IMR-90 (cell line): ENCODE measurements at regions not wholly inside any gene's neighbourhood (a gene's known extent, or its start where the extent isn't known, plus 50 kb on each side); places are given as distances from the start of the nearest gene placed in this dataset.

ENCODE experiments used
- ATAC-seq: fragments of 200-7000 bp; cut with Tn5 transposase; 2 replicates; pipeline ENCODE4 v1.9.1; 2020; ENCODE audit warnings: low read depth, mild to moderate bottlenecking, moderate library complexity
- BruUV-seq: library from RNA; stranded (reverse); fragments of 400-500 nt; replicated peaks from 2 replicates; lab custom pipeline; 2021; lab: Mats Ljungman, UMichigan
- CTCF ChIA-PET: fragments of 300-600 bp; formaldehyde crosslinking; extraction: SDS; loops from one replicate; lab custom pipeline; 2021; ENCODE audit warnings: antibody characterized with exemption; lab: Yijun Ruan, JAX
- POLR2A ChIA-PET: fragments of 300-600 bp; sonication (Branson Sonifier 250); formaldehyde crosslinking; loops from one replicate; lab custom pipeline; 2022; ENCODE audit warnings: antibody characterized with exemption; ENCODE audit not compliant: unreplicated experiment; lab: Charles Lee
- DNase-seq: peaks from one replicate; pipeline ENCODE4 v3.0.0; 2013
- H2AFZ ChIP-seq: replicated peaks from 2 replicates; pipeline ENCODE3; 2013; ENCODE audit warnings: low read length, mild to moderate bottlenecking; ENCODE audit not compliant: poor library complexity
- H2AK5ac ChIP-seq: 2 replicates; pipeline ENCODE4 v1.6.1; 2013; ENCODE audit warnings: low read depth, low read length, inconsistent platforms
- H2AK9ac ChIP-seq: replicated peaks from 2 replicates; pipeline ENCODE3; 2013; ENCODE audit warnings: mild to moderate bottlenecking, low read depth, low read length, moderate library complexity; ENCODE audit not compliant: poor library complexity
- H2BK120ac ChIP-seq: 2 replicates; pipeline ENCODE4 v1.6.1; 2013; ENCODE audit warnings: low read depth, low read length, inconsistent platforms
- H2BK15ac ChIP-seq: 3 replicates; pipeline ENCODE4 v1.6.1; 2013; ENCODE audit warnings: low read depth, low read length, inconsistent platforms
- H2BK20ac ChIP-seq: 2 replicates; pipeline ENCODE4 v1.6.1; 2013; ENCODE audit warnings: low read depth, mild to moderate bottlenecking, inconsistent platforms, low read length, moderate library complexity
- H2BK5ac ChIP-seq: 2 replicates; pipeline ENCODE4 v1.6.1; 2013; ENCODE audit warnings: mild to moderate bottlenecking, low read depth, low read length, inconsistent platforms; ENCODE audit not compliant: poor library complexity, severe bottlenecking
- H3K14ac ChIP-seq: replicated peaks from 2 replicates; pipeline ENCODE4 v1.6.1; 2013; ENCODE audit warnings: low read depth, low read length, inconsistent platforms
- H3K18ac ChIP-seq: 2 replicates; pipeline ENCODE4 v1.6.1; 2013; ENCODE audit warnings: low read depth, low read length, control low read depth
- H3K23ac ChIP-seq: 2 replicates; pipeline ENCODE4 v1.6.1; 2013; ENCODE audit warnings: low read depth, low read length, inconsistent platforms
- H3K27ac ChIP-seq: 2 replicates; pipeline ENCODE4 v1.5.1; 2013; ENCODE audit warnings: mild to moderate bottlenecking, control low read depth, low read length; ENCODE audit not compliant: insufficient read depth
- H3K27me3 ChIP-seq: 2 replicates; pipeline ENCODE4 v1.6.1; 2013; ENCODE audit warnings: low read length; ENCODE audit not compliant: control insufficient read depth, insufficient read depth
- H3K36me3 ChIP-seq: 2 replicates; pipeline ENCODE4 v1.6.1; 2013; ENCODE audit warnings: low read length, mixed read lengths; ENCODE audit not compliant: control insufficient read depth, insufficient read depth
- H3K4ac ChIP-seq: 2 replicates; pipeline ENCODE4 v1.6.1; 2013; ENCODE audit warnings: low read depth, low read length, inconsistent platforms
- H3K4me1 ChIP-seq: 2 replicates; pipeline ENCODE4 v1.6.1; 2013; ENCODE audit warnings: low read length, mixed read lengths; ENCODE audit not compliant: control insufficient read depth, insufficient read depth
- H3K4me2 ChIP-seq: 2 replicates; pipeline ENCODE4 v1.6.1; 2013; ENCODE audit warnings: low read depth, mild to moderate bottlenecking, control low read depth, low read length, moderate library complexity
- H3K4me3 ChIP-seq: 2 replicates; pipeline ENCODE4 v1.5.1; 2013; ENCODE audit warnings: low read depth, mild to moderate bottlenecking, control low read depth, low read length, moderate library complexity; ENCODE audit not compliant: insufficient read depth
- H3K56ac ChIP-seq: 2 replicates; pipeline ENCODE4 v1.6.1; 2013; ENCODE audit warnings: low read length, inconsistent platforms; ENCODE audit not compliant: insufficient read depth; ENCODE audit errors: extremely low read depth
- H3K79me1 ChIP-seq, 2 experiments: 2 replicates each; pipeline ENCODE4 v1.6.1; 2013; ENCODE audit warnings: low read length in 2 of 2, inconsistent platforms in 1 of 2, low read depth in 1 of 2
- H3K9ac ChIP-seq: 2 replicates; pipeline ENCODE4 v1.6.1; 2013; ENCODE audit warnings: low read depth, low read length, control low read depth
- H3K9me1 ChIP-seq: 2 replicates; pipeline ENCODE4 v1.6.1; 2013; ENCODE audit warnings: low read length, inconsistent platforms; ENCODE audit not compliant: insufficient read depth
- H3K9me3 ChIP-seq: 2 replicates; pipeline ENCODE4 v1.6.1; 2013; ENCODE audit warnings: low read length; ENCODE audit not compliant: control insufficient read depth, insufficient read depth
- H4K20me1 ChIP-seq: 2 replicates; pipeline ENCODE4 v1.6.1; 2013; ENCODE audit warnings: low read length, inconsistent platforms; ENCODE audit not compliant: insufficient read depth
- H4K5ac ChIP-seq: 2 replicates; pipeline ENCODE4 v1.6.1; 2013; ENCODE audit warnings: mild to moderate bottlenecking, low read depth, low read length, control low read depth
- H4K8ac ChIP-seq, 2 experiments: 2 replicates each; pipeline ENCODE4 v1.6.1; 2013; ENCODE audit warnings: low read depth in 2 of 2, low read length in 2 of 2, control low read depth in 1 of 2, inconsistent platforms in 1 of 2
- H4K91ac ChIP-seq: 2 replicates; pipeline ENCODE4 v1.6.1; 2013; ENCODE audit warnings: low read depth, low read length, inconsistent platforms; ENCODE audit not compliant: insufficient read depth
- BHLHE40 ChIP-seq: fragments of 150-350 bp; IDR thresholded peaks from 2 replicates; pipeline ENCODE4 v1.6.1; 2016; ENCODE audit warnings: mild to moderate bottlenecking, low read depth, low read length
- CEBPB ChIP-seq: IDR thresholded peaks from 2 replicates; pipeline ENCODE4 v1.6.1; 2012; ENCODE audit warnings: low read depth, low read length, improper control_type of control experiment
- CHD1 ChIP-seq: IDR thresholded peaks from 2 replicates; pipeline ENCODE4 v1.6.1; 2012; ENCODE audit warnings: low read depth, low read length, improper control_type of control experiment
- FOS ChIP-seq: fragments of 150-350 bp; IDR thresholded peaks from 2 replicates; pipeline ENCODE4 v1.6.1; 2016; ENCODE audit warnings: low read depth, low read length
- MAFK ChIP-seq: IDR thresholded peaks from 2 replicates; pipeline ENCODE4 v1.6.1; 2012; ENCODE audit warnings: low read depth, low read length, improper control_type of control experiment
- MAZ ChIP-seq: IDR thresholded peaks from 2 replicates; pipeline ENCODE4 v1.6.1; 2012; ENCODE audit warnings: low read depth, mild to moderate bottlenecking, low read length, improper control_type of control experiment, moderate library complexity, borderline replicate concordance
- MXI1 ChIP-seq: IDR thresholded peaks from 2 replicates; pipeline ENCODE4 v1.6.1; 2012; ENCODE audit warnings: low read depth, mild to moderate bottlenecking, low read length, moderate library complexity, borderline replicate concordance
- NFE2L2 ChIP-seq: fragments of 150-350 bp; IDR thresholded peaks from 2 replicates; pipeline ENCODE4 v1.6.1; 2016; ENCODE audit warnings: low read depth, mild to moderate bottlenecking, low read length
- POLR2A ChIP-seq: IDR thresholded peaks from 2 replicates; pipeline ENCODE4 v1.6.1; 2012; ENCODE audit warnings: mild to moderate bottlenecking, low read depth, low read length
- RAD21 ChIP-seq: IDR thresholded peaks from 2 replicates; pipeline ENCODE4 v1.6.1; 2012; ENCODE audit warnings: low read length, improper control_type of control experiment
- RCOR1 ChIP-seq: IDR thresholded peaks from 2 replicates; pipeline ENCODE4 v1.6.1; 2012; ENCODE audit warnings: mild to moderate bottlenecking, low read length, improper control_type of control experiment; ENCODE audit not compliant: insufficient replicate concordance
- RFX5 ChIP-seq: IDR thresholded peaks from 2 replicates; pipeline ENCODE4 v1.8.0; 2012; ENCODE audit warnings: low read depth, mild to moderate bottlenecking, low read length, moderate library complexity
- SMC3 ChIP-seq: fragments of 150-350 bp; IDR thresholded peaks from 2 replicates; pipeline ENCODE4 v1.6.1; 2016; ENCODE audit warnings: low read depth, mild to moderate bottlenecking, antibody characterized with exemption, low read length, moderate library complexity
- dilution Hi-C: fragments of 300-500 bp; cut with HindIII; formaldehyde crosslinking; loops from one replicate; pipeline ENCODE4 v1.14.3; 2018; ENCODE audit warnings: low sequenced_read_pairs; ENCODE audit not compliant: unreplicated experiment
- in situ Hi-C: fragments of 300-500 bp; cut with MboI; formaldehyde crosslinking; loops from 3 replicates; pipeline ENCODE4 v1.14.3; 2019; ENCODE audit warnings: low sequenced_read_pairs, inconsistent platforms, mixed read lengths
- intact Hi-C: fragments of 100-400 bp; cut with micrococcal nuclease; formaldehyde crosslinking; loops from 2 replicates; pipeline ENCODE4 v1.10.0; 2022
- TF ChIP-seq, protein P1 (sequence below): fragments of 150-350 bp; IDR thresholded peaks from 2 replicates; pipeline ENCODE4 v1.6.1; 2017; ENCODE audit warnings: mild to moderate bottlenecking, antibody characterized with exemption, low read length, low read depth
- TF ChIP-seq, protein P2 (sequence below): fragments of 150-350 bp; IDR thresholded peaks from 2 replicates; pipeline ENCODE4 v1.6.1; 2016; ENCODE audit warnings: low read depth, mild to moderate bottlenecking, low read length, moderate library complexity, borderline replicate concordance
- TF ChIP-seq, protein P3 (sequence below): conservative IDR thresholded peaks from 2 replicates; pipeline ENCODE4 v1.5.1; 2012; ENCODE audit warnings: mild to moderate bottlenecking, low read depth, low read length, improper control_type of control experiment

DNA sequence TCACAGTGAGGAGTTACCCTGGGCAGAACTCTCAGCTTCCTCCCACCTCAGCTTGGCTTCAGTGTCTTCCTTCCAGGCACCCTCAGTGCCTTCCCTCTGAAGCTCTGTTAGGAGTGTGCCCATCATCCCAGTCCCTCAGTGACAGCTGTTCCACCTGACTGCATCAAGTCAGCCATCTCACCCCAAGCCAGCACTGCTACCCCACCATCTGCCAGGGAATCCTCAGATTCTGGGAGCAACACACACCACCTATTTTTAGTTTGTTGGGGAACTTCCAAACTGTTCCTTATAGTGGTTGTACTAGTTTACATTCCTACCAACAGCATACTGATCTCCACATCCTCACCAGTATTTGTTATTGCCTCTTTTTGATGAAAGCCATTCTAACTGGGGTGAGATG lies 182.9 kb downstream of the RELL1 start:
- no peak overlapping the region for H3K4me3 ChIP-seq
- ATAC-seq (no peak), DNase-seq (no peak)
- H2BK5ac ChIP-seq, result no peak overlapping the region
- no peaks in the 10 kb centered on the region for H3K9me3 ChIP-seq
- no peaks in the 10 kb centered on the region for H3K36me3 ChIP-seq
- dilution Hi-C loops, result no loop called here
- H2BK20ac ChIP-seq, result no peak overlapping the region
- in situ Hi-C loops, result no loop called here
- no peak overlapping the region for H2AK9ac ChIP-seq
- H3K27me3 ChIP-seq, result no peaks in the 10 kb centered on the region
- no peak overlapping the region for H3K27ac ChIP-seq
- H4K5ac ChIP-seq, result no peak overlapping the region
- no peak overlapping the region for H3K9ac ChIP-seq
- H3K79me1 ChIP-seq, result no peaks in the 10 kb centered on the region
- no peak overlapping the region for H3K4me2 ChIP-seq
- no peak overlapping the region for H3K18ac ChIP-seq
- no peaks in the 10 kb centered on the region for H3K4me1 ChIP-seq
- no peak overlapping the region for H3K14ac ChIP-seq
- H4K91ac ChIP-seq, result no peak overlapping the region
- no peak overlapping the region for H4K8ac ChIP-seq
- no peak overlapping the region for H2AFZ ChIP-seq
- intact Hi-C loops, result no loop called here
- ChIA-PET CTCF (no interaction called here), POLR2A (no interaction called here)
- H4K20me1 ChIP-seq, result no peaks in the 10 kb centered on the region
- no TSS peak for BruUV-seq
- no peak overlapping the region for H3K4ac ChIP-seq
- H2AK5ac ChIP-seq, result no peak overlapping the region
- TF ChIP-seq POLR2A (no peak), SMC3 (no peak), FOS (no peak), MAFK (no peak), MAZ (no peak), RCOR1 (no peak), MXI1 (no peak), NFE2L2 (no peak), RFX5 (no peak), CHD1 (no peak), BHLHE40 (no peak), RAD21 (no peak), CEBPB (no peak)
- TF ChIP-seq, protein P1, sequence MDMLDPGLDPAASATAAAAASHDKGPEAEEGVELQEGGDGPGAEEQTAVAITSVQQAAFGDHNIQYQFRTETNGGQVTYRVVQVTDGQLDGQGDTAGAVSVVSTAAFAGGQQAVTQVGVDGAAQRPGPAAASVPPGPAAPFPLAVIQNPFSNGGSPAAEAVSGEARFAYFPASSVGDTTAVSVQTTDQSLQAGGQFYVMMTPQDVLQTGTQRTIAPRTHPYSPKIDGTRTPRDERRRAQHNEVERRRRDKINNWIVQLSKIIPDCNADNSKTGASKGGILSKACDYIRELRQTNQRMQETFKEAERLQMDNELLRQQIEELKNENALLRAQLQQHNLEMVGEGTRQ, result no peak
- TF ChIP-seq, protein P2, sequence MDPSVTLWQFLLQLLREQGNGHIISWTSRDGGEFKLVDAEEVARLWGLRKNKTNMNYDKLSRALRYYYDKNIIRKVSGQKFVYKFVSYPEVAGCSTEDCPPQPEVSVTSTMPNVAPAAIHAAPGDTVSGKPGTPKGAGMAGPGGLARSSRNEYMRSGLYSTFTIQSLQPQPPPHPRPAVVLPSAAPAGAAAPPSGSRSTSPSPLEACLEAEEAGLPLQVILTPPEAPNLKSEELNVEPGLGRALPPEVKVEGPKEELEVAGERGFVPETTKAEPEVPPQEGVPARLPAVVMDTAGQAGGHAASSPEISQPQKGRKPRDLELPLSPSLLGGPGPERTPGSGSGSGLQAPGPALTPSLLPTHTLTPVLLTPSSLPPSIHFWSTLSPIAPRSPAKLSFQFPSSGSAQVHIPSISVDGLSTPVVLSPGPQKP, result no peak
- TF ChIP-seq, protein P3, sequence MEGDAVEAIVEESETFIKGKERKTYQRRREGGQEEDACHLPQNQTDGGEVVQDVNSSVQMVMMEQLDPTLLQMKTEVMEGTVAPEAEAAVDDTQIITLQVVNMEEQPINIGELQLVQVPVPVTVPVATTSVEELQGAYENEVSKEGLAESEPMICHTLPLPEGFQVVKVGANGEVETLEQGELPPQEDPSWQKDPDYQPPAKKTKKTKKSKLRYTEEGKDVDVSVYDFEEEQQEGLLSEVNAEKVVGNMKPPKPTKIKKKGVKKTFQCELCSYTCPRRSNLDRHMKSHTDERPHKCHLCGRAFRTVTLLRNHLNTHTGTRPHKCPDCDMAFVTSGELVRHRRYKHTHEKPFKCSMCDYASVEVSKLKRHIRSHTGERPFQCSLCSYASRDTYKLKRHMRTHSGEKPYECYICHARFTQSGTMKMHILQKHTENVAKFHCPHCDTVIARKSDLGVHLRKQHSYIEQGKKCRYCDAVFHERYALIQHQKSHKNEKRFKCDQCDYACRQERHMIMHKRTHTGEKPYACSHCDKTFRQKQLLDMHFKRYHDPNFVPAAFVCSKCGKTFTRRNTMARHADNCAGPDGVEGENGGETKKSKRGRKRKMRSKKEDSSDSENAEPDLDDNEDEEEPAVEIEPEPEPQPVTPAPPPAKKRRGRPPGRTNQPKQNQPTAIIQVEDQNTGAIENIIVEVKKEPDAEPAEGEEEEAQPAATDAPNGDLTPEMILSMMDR, result no peak
- no peak overlapping the region for H3K23ac ChIP-seq
- H3K56ac ChIP-seq, result no peak overlapping the region
- H3K9me1 ChIP-seq, result no peaks in the 10 kb centered on the region
- no peak overlapping the region for H2BK15ac ChIP-seq
- no peak overlapping the region for H2BK120ac ChIP-seq
